ENCODE measurements at regions not wholly inside any gene's neighbourhood (a gene's known extent, or its start where the extent isn't known, plus 50 kb on each side); places are given as distances from the start of the nearest gene placed in this dataset.

GRCh38 chr4:20423420-20423819 lies 171.7 kb downstream of the SLIT2 start:
- TF ChIP-seq EP300 (IDR thresholded peaks at IDR 0.05; ENCODE audit: borderline replicate concordance), result no peak
- no peak for TF ChIP-seq CREB1 (IDR thresholded peaks at IDR 0.05; ENCODE audit: low read depth)
- TF ChIP-seq USF1 (IDR thresholded peaks at IDR 0.05), result no peak
- TF ChIP-seq FOXM1 (IDR thresholded peaks at IDR 0.05; ENCODE audit: borderline replicate concordance, low read depth), result no peak
- TF ChIP-seq YY1 (IDR thresholded peaks at IDR 0.05; ENCODE audit: low read depth), result no peak
- no peak for TF ChIP-seq TAF1 (IDR thresholded peaks at IDR 0.05; ENCODE audit: low read depth)
- TF ChIP-seq REST (IDR thresholded peaks at IDR 0.05; ENCODE audit: low read depth), result no peak
- TF ChIP-seq CEBPB (IDR thresholded peaks at IDR 0.05), result no peak
- no peak for TF ChIP-seq RAD21 (IDR thresholded peaks at IDR 0.05; ENCODE audit: low read depth)
